Bronchial epithelial cell (primary cell): ENCODE measurements at regions not wholly inside any gene's neighbourhood (a gene's known extent, or its start where the extent isn't known, plus 50 kb on each side); places are given as distances from the start of the nearest gene placed in this dataset.
A peak's percentile ranks its signal among the peaks of the same experiment; 100 is the strongest.
"Not testable (repeated sequence)": the region's sequence is repeated elsewhere in the genome, so short reads cannot be mapped to it uniquely, and the experiment has no call there.

ENCODE experiments used
- DNase-seq: peaks from one replicate; pipeline ENCODE4 v3.0.0-alpha.2; 2010; ENCODE audit warnings: low read depth
- FAIRE-seq: peaks from 2 replicates; lab custom pipeline; 2011; peaks lifted over from hg19 to GRCh38; lab: Jason Lieb, UNC
- H3K27me3 ChIP-seq: 2 replicates; pipeline ENCODE4 v1.5.1; 2011; ENCODE audit warnings: low read length; ENCODE audit not compliant: control insufficient read depth, insufficient read depth
- H3K36me3 ChIP-seq: 2 replicates; pipeline ENCODE4 v1.5.1; 2011; ENCODE audit warnings: low read length; ENCODE audit not compliant: control insufficient read depth, insufficient read depth
- H3K4me3 ChIP-seq: 2 replicates; pipeline ENCODE4 v1.5.1; 2011; ENCODE audit warnings: mild to moderate bottlenecking, low read depth, low read length, control low read depth
- TF ChIP-seq, protein P1 (sequence below): IDR thresholded peaks from 2 replicates; pipeline ENCODE4 v1.5.1; 2011; ENCODE audit warnings: mild to moderate bottlenecking, moderate library complexity, low read length, control low read depth, inconsistent platforms; ENCODE audit not compliant: insufficient read depth, severe bottlenecking

DNA sequence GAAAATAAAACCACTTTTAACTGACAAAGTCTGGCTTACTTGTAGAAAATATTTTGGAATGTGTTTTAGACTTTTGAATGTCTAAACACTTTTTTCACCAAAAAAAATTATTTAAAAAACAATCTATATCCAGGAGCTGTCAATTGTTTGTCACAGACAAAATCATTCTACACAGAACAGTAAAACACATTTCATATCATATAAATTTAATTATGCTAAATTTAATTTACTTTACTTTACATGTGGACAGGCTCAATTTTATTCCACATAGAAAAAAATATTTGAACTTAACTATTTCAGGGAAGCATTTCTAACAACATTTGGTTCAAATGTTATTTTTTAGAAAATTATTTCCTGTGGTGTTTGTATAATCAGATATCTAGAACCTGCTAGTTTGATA lies 1417.0 kb downstream of the ZPLD1 start:
- Histone ChIP-seq H3K4me3 (no peak overlapping the region), H3K27me3 (no peaks in the 10 kb centered on the region), H3K36me3 (no peaks in the 10 kb centered on the region)
- TF ChIP-seq, protein P1, sequence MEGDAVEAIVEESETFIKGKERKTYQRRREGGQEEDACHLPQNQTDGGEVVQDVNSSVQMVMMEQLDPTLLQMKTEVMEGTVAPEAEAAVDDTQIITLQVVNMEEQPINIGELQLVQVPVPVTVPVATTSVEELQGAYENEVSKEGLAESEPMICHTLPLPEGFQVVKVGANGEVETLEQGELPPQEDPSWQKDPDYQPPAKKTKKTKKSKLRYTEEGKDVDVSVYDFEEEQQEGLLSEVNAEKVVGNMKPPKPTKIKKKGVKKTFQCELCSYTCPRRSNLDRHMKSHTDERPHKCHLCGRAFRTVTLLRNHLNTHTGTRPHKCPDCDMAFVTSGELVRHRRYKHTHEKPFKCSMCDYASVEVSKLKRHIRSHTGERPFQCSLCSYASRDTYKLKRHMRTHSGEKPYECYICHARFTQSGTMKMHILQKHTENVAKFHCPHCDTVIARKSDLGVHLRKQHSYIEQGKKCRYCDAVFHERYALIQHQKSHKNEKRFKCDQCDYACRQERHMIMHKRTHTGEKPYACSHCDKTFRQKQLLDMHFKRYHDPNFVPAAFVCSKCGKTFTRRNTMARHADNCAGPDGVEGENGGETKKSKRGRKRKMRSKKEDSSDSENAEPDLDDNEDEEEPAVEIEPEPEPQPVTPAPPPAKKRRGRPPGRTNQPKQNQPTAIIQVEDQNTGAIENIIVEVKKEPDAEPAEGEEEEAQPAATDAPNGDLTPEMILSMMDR = no peak
- FAIRE-seq (no peak), DNase-seq (no peak)

DNA sequence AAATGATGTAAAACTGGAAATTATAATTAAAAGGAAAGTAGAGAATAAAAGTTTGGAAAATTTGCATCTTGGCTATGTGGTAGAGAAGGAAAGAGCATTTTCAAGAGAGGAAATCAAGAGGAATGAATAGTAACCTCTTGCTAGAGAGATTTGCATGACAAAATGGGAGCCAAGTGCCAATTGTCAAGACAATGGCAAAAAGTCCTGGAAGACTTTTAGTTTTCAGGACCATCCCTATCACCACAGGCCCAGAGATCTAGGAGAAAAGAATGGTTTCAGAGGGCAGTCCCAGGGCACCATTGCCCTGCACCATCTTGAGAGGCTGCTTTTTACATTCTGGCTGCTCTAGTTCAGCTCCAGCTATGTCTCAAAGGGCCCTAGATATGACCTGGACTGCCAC lies 1427.6 kb downstream of the ZPLD1 start:
- no peaks in the 10 kb centered on the region for H3K27me3 ChIP-seq
- FAIRE-seq (no peak), DNase-seq (no peak)
- H3K4me3 ChIP-seq = no peak overlapping the region
- H3K36me3 ChIP-seq = no peaks in the 10 kb centered on the region
- TF ChIP-seq, protein P1 = no peak

DNA sequence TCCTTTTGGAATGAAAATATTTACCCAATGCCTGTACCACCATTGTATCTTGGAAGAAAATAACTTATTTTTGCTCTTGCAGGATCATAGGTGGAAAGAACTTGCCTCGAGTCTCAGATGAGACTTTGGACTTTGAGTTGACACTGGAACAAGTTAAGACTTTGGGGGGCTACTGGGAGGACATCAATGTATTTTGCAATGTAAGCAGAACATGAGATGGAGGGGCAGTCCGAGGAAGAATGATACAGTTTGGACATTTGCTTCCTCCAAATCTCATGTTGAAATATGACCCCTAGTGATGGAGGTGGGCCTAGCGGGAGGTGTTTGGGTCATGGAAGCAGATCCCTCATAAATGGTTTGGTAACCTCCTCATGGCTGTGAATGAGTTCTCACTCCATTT lies 1428.6 kb downstream of the ZPLD1 start:
- no peaks in the 10 kb centered on the region for H3K36me3 ChIP-seq
- DNase-seq (no peak), FAIRE-seq (no peak)
- no peaks in the 10 kb centered on the region for H3K27me3 ChIP-seq
- H3K4me3 ChIP-seq = no peak overlapping the region
- TF ChIP-seq, protein P1 = no peak

DNA sequence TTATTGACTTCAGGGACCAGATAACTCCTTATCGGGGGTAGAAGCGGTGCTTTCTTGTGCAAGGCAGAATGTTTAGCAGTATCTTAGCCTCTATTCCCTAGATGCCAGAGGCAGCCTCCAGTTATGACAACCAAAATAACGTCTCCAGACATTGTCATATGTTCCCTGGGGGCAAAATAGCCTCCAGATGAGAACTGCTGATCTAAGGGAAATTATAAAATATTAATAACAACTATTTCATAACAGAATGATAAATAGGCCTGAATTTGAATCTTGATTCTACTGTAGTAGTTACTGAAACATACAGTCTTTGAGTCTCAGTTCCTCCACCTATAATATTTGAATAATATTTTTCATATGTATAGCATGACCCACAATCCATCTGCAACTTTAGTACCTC lies 1431.3 kb downstream of the ZPLD1 start:
- TF ChIP-seq, protein P1 = no peak
- Histone ChIP-seq H3K4me3 (no peak overlapping the region), H3K27me3 (no peaks in the 10 kb centered on the region), H3K36me3 (no peaks in the 10 kb centered on the region)
- FAIRE-seq = no peak
- DNase-seq = no peak

DNA sequence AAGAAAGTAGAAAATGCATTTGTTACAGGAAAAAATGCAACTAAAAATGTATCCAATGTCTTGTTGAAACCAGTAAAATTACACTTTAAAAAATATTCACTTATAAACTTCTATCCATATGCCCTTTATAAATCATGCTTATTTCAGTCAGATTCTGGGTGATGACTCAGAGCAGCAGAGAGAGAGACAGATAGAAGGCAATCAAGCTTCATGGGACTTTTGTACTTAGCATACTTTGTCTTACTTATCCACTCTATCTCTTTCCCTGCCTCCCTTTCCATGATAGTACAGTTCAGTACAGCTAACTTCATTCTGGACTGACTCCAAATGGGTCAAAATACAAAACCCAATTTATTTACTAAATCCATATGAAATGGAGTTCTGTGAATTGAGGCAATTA lies 1438.2 kb downstream of the ZPLD1 start:
- H3K4me3 ChIP-seq = no peak overlapping the region
- no peak for FAIRE-seq
- H3K27me3 ChIP-seq = no peaks in the 10 kb centered on the region
- TF ChIP-seq, protein P1 = no peak
- peak; percentile 8 for DNase-seq
- H3K36me3 ChIP-seq = no peaks in the 10 kb centered on the region

DNA sequence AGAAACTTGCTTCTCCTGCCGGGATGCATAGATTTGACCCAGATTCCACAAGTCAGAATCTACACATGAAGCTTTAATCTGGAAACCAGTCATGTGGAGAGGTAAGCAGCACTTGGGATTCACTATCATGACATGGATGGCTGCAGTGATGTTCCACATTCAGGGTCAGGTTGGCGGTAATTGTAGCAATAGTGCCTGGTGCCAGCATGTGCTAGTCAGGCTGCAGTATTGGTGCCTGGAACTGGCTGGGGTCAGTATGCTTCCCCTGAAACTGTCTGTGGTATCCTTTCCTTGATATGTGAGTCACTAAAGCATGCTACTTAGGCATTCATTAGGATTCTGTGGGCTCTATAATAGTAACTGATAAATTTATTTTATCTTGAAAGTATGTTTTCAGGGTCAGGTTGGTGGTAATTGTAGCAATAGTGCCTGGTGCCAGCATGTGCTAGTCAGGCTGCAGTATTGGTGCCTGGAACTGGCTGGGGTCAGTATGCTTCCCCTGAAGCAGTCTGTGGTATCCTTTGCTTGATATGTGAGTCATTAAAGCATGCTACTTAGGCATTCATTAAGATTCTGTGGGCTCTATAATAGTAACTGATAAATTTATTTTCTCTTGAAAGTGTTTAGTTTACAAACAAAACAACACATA lies 1439.2 kb downstream of the ZPLD1 start:
- FAIRE-seq (no peak), DNase-seq (no peak)
- Histone ChIP-seq H3K27me3 (no peaks in the 10 kb centered on the region), H3K4me3 (no peak overlapping the region), H3K36me3 (no peaks in the 10 kb centered on the region)
- TF ChIP-seq, protein P1 = no peak

DNA sequence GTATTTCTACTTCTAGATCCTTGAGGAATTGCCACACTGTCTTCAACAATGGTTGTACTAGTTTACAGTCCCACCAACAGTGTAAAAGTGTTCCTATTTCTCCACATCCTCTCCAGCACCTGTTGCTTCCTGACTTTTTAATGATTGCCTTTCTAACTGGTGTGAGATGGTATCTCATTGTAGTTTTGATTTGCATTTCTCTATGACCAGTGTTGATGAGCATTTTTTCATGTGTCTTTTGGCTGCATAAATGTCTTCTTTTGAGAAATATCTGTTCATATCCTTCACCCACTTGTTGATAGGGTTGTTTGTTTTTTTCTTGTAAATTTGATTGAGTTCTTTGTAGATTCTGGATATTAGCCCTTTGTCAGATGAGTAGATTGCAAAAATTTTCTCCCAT lies 1447.0 kb downstream of the ZPLD1 start:
- H3K4me3 ChIP-seq, H3K27me3 ChIP-seq, DNase-seq, H3K36me3 ChIP-seq, FAIRE-seq: not testable (repeated sequence)
